NOMO-1 (cell line): ENCODE measurements at regions not wholly inside any gene's neighbourhood (a gene's known extent, or its start where the extent isn't known, plus 50 kb on each side); places are given as distances from the start of the nearest gene placed in this dataset.
A peak's percentile ranks its signal among the peaks of the same experiment; 100 is the strongest.

Source experiments
- DNase-seq, 2 experiments: peaks; one replicate each; lab custom pipeline; 2025; ENCODE audit not compliant: unreplicated experiment in 2 of 2; lab: John Stamatoyannopoulos, UW

DNA sequence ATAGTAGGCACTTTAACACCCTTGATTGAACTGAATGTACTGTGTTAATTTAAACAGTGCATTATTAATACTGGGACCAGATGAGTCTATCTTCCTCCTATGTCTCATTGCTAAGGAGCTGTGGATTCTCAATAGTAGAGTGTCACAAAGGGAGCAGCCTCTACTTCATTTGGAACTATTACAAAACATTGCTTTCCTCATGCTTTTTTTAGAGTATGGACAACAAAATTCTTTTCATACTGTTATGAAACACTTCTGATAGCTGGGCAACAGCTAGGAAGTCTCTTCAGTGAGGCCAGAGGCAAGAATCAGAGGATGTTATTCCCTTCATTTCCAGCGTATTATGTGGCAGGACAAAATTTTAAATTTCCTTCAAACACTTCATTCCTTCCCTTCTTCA, 160.8 kb downstream of the FBXO8 start:
- no peak for DNase-seq

DNA sequence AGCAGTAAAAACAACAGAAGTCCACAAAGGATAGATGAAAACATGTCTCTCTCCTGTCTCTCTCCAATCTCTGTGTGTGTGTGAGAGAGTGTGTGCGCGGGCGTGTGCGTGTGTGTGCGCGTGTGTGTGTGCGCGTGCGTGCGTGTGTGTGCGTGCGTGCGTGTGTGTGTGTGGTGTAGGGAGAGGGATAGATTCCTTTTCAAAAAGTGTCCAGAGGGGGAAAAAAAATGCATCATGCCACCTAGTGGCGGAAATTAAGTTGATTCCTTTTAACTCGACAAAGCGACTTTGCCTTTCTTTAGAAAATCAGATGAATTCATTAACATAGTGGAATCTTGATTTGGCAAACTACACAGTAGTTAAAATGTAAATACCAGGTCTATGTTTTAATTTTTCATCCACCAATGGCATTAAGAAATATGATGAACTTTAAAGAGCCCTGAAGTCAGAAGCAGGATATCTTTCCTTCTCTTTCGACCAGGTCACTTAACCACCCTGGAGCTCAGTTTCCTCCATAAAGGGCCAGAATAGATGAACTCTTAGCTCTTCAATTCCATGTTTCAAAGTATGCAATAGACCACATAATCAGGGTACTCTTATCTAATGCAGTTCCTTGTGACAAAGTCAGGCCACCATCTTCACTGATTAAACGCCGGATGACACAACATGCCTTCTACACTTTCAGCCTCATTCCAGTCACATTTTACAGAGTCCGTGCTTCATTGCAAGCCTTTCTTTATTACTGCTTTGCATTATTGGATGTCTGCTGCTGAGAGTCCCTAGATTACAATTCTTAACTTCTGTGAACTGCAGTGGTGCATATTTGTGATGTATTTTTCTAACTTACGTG, 162.8 kb downstream of the FBXO8 start:
- peak; percentile 32 to 37 for DNase-seq

DNA sequence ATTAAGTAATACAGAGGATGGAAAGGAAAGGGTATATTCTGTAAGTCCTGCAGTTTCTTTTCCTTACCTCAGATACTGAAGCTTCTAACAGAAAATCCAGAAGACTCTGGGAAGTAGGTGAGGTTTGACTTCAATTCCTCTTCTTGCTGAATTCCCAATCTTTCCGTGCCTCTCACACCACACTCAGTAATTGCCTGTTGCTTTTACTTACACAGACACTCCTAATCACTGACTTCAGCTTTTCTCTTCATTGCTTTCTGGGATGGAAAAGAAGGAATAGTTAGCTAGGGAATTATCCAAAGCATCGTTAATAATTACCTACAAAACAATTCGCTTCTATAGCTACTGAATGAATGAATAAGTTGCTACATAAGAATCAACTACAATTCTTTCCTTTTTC, 163.6 kb downstream of the FBXO8 start:
- DNase-seq: no peak

DNA sequence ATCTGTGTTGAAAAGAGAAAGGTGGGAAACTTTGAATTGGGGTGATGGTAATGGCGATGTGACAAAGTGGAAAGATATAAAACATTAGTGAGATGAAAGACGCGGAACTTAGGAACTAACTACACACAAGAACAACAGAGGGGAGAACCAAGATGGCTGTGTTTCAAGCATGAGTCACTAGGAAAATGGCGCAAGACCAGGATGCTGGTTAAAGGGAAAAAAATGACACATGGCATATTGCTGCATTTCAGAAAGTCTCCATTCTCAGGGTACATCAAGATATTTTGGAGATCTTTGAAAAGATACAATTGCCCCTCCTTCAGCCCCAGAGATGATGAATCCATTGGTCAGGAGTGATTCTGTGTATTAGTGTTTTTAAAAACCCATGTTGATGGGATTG, 164.4 kb downstream of the FBXO8 start:
- DNase-seq: peak; percentile 21 to 32

DNA sequence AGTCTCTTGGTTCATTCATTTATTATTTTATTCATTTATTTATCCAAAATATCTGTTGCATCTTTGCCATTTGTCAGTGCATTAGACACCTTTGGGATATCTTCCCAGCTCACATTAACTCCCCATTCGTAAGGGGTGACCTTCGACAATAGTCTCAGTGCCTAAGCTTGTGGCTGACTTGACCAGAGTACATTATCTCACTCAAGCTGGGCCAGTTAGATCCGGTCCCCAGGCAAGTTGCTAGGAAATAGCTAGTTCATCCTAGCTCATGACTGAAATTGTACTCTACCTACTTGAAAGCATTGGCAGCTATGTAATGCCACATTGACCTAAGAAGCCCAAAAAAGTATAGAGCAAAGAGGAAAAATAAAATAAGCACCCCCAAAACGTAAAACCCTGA, 165.3 kb downstream of the FBXO8 start:
- no peak for DNase-seq

DNA sequence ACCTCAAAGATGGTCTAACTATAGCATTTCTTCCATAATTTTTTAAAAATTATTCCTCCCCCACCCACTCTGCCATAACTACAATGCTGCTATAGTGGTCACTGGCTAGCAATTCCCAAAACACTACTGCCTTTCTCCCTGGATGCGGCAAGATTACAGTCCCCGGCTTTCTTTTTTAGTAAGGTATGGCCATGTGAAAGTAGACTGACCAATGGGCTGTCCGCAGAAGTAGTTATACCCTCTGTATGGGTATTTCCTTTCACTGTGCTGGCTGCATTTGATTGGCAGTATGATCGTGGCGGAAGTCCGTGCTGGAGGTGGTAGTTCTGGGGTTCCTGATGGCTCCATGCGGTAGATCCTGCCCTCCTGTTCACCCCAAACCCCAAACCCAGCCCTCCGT, 166.0 kb downstream of the FBXO8 start:
- no peak for DNase-seq

DNA sequence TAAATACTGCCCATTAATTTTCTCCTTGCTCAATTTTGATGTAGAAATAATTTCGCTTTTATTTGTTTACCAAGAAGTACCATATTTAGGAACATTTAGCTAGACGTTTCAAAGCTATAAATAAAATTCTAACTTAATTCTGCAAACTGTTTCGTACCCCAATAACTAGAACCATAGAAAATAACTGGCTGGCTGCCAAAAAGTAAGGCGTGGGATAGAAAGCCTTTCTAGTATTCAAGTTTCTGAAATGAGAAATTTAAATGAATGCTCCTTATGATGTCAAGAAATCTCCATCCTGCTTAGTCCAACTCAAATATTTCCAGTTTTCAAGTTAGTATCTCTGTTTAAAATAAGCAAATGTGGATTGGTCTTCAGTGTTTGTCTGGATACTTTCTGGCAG, 167.4 kb downstream of the FBXO8 start:
- DNase-seq: no peak

DNA sequence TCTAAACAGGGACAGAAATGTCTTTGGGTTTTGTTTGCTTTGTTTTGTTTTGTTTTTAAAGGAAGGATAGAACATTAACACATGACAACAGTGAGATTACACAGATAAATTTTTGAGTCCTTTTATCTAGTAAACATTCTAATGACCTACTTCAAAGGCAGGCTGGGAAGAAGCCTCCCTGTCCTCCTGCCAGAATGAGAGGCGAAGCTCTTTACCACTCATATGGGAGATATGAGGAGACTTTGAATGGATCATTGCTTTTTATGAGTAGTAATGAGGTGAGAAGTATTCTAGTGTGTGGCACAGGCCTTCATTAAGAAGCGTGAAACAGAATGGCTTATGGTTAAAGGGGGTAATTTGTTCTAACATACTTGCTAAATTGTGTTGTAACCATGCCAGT, 172.0 kb downstream of the FBXO8 start:
- DNase-seq: no peak

DNA sequence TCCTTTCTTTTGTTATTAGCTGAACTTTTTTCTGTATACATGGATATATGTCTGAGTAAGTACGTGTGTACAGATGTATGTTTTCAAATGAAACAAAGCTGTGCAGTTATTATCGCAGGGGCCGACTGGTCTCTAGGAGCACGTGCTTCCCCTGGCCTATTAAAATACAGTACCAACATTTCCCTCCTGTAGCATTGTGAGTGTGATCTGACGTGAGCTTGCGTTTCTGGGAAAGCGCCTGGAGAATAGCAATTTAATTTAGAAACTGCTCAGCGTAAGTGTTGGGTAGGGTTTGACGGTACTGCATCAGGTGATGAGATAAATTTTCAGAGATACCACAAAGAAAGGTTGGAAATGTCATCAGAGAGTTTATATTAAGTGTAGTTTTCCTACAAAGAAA, 173.3 kb downstream of the FBXO8 start:
- no peak for DNase-seq

DNA sequence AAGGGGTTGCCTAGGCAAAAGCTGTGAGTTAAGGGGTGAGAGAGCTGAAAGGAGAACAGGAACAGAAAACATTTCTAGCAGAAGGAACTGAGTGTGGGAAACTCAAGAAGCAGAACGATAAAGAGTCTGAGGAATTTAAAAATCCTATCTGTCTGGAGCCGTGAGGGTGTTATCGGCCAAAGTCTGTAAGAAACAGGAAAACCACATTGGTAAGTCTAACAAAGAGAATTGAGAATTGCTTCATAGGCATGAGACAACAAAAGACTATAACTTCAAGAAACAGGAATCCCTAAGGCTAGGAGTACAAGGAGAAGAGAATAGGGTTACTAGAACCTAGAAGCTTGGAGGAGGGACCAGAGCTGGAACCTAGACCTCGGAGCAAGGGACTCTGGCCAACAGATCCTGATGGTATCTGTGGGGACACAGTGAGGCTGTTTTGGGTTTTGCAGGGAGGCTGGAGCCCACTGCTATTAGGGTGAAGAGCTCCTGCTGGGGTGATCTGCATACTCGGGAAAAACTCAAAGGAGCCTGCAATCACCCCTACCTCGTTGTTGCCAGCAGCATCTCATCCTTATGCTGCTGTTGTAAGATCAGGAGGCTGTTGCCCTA, 175.6 kb downstream of the FBXO8 start:
- DNase-seq: peak; percentile 64 to 72

DNA sequence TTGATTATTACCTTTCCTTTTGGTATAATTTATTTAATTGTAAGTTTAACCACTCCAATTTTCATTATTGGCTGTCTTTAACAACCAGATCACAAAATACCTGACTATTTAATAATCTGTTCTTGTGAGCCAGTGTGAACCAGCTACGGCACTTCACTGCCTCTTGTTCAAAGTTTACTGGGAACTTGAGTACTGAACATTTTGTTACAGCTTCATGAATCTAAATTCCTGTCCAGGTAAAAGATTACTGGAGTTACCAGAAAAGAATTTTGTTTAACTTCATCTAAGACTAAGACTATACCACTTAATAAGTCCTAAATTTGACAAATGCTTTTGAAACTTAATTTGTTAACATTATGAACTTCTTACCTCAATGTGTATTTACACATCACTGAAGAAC, 178.3 kb downstream of the FBXO8 start:
- DNase-seq: no peak

DNA sequence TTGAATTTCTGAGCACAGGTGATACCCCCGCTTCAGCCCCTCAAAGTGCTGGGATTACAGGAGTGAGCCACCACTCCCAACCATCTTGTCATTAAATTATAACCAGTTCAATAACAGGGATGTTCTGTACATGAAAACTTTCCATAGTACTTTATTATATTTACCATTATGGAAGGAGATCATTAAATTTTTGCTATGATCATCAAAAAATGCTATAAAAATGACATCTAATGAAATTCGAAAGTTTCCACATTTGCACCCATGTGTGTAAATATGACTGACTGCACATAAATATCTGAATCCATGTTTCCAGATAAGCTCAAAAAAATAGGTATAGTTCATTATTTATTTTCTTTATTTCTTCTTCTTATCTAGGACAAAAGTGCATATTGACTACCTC, 182.6 kb downstream of the FBXO8 start:
- DNase-seq: no peak

DNA sequence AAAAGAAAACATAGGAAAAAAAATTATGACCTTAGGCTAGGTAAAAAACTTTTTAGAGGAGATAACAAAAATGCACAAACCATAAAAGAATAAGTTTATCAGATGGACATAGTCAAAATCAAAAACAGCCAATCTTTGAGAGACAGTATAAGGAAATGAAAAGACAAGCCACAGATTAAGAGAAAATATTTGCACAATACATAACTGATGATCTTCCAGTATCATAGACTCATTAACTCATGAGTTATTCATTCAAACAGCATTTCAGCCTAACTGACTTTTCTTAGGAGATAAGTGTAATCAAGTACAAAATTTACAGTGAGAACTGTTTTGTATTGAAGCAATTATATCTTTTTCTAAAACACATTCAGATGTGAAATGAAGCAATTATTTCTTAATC, 183.8 kb downstream of the FBXO8 start:
- DNase-seq: no peak

DNA sequence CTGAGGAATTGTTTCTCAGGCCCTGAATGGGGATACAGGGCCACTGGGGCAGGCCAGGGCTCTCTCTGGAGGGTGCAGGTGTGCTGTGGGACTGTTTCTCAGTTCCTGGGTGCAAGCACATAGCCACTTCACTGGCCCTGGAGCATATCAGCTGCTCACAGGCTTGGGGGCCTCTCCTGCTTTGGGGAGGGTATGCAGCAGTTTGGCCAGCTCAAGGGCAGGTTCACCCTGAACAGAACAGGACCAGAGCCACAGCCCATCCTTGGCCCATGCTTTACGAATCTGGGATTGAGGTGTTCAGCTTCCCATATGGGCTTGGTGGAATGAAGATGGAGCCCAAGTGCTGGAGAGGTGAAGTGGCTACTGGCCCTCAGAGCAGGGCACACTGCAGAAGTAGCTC, 186.5 kb downstream of the FBXO8 start:
- no peak for DNase-seq

DNA sequence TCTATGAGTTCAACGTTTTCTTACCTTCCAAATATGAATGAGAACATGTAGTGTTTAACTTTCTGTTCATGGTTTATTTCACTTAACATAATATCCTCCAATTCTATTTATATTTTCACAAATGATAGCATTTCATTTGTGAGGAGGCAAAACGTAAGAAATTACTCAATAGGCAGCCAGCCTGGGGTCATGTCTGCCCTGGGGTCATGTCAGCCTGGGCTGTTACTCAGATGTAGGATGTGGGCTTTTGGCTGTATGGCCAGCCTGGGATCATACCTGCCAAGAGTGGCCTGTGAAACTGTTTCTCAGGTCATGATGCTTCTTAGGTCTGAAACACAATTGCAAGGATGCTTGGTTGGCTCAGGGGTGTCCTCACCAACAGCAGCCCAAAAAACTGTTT, 187.0 kb downstream of the FBXO8 start:
- no peak for DNase-seq

DNA sequence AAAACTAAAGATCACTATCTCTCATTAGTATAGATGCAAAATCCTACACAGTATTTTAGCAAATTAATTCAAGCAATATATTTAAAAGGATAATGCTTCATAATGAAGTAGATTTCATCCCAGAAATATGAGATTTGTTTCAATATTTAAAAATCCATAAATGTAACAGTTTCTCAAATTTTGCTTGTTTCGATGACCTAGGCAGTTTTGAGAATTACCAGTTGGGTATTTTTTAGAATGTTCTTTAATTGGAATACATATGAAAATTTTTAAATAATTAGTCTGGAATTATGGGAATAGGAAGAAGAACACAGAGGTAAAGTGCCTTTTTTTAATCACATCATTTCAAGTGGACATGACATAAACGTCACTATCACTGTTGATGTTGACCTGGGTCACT, 192.3 kb downstream of the FBXO8 start:
- DNase-seq: no peak

DNA sequence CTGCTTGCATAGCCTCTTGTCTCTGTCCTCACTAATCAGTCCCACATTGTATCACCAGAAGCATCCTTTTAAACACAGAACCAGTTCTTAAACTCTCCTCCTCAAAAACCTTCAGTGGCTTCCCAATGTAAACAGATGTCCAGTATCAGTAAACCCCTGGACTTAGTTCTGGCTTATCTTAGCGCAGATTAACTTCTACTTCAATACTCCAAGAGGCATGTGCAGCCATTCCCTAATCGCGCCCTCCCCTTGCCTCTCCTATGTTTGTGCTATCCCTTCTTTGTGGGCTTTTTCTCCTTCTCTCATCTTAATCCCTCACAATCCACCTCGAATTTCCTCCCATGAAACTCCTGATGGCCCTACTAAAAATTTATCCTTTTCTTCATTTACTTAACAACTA, 193.8 kb downstream of the FBXO8 start:
- no peak for DNase-seq

DNA sequence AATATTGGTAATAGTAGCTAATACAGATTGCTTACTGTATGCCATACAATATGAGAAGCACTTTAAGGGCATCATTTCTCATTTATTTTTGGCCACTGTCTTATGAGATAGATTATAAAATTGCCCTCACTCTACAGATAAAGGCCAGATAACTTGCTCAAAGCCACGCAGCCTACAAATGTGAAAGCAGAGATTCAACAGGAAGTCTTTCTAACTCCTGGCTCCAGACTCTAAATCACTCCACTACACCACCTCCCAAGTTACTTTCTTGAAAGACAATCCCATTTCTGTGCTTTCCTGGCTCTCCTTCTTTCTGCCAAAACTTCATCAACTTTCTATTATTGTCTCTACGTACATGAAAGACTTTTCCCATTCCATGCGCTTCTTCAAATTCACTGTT, 194.7 kb downstream of the FBXO8 start:
- no peak for DNase-seq

DNA sequence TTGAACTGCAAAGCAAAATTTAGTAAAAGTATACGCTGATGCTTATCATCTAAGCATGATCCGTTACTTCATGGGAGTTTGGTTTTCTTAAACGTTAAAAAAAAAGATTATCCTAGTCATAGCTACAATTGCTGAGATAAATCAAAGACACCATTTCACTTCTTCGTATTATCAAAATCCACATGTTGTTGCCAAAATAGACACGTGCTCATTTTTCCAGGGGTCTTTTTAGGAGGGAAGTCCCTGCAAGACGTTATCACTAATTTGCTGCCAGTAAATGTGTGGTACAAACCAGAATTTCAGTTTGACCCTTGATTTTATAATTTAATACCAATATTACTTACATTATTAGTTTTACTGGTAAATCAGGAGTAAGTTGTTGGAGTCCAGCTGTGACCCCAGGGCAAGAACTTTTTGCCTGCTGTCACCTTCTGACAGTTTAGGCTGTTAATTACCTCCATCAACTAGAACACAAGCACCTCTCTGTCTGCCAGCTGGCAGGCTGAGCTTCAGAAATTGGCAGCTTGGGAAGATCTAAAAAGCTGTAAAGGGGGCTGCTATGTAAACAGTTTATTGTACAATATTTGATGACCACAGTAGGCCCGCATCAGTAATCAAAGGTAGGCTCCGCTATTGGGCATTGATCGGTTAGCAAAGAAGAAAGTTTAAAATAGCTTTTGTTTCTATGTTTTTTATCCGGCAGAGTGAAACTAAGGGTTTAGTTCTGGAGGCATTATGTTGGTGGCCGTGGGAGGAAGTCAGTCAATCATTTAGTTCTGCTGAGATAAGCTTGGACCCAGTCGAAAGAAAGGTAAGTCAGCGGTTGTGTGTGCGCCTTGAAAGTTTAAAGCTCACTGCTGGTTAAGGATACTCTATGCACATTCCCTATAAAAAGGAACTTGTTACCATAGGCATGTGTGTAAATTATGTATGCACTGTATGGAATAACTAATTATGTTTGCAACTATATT, 196.4 kb downstream of the FBXO8 start:
- no peak for DNase-seq

DNA sequence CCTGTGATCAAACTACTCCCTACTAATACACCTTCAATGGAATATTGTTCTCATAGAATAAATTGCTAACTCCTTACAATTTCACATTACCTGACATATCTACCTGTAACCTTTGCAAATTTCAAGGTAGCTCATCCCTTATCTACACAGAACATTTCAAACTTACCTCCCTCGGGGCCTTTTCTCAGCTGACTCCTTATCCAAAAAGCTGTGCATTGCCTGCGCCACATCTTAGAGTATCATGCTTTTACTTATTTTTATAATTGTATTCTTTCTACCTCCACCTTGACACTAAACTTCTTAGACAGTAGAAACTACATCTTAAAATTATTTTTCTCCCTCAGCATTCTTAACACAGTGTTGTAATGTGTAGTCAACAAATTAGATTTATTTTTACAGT, 198.5 kb downstream of the FBXO8 start:
- DNase-seq: no peak

DNA sequence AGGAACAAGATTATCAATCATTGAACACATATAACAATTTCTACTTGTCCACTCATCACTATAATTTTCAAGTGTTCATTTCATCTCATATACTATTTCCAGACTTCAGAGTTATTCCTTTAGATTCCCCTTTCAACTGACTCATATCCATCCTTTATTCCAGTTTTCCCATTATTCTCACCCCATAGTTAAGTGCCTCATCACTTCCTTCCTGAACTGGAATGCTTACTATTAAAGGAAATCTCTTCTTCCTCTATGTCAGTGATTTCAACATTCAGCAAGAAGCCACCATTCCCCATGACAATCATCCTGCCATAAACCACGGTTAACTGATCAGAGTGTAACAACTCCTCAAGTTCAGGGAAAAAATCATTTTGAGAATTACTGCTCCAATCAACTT, 198.9 kb downstream of the FBXO8 start:
- DNase-seq: no peak
